H9 (cell line): ENCODE measurements at regions not wholly inside any gene's neighbourhood (a gene's known extent, or its start where the extent isn't known, plus 50 kb on each side); places are given as distances from the start of the nearest gene placed in this dataset.

Source experiments
- DNase-seq: peaks from one replicate; pipeline ENCODE4 v3.0.0-alpha.2; 2017
- H2AFZ ChIP-seq: one replicate; pipeline ENCODE4 v1.6.1; 2013; ENCODE audit warnings: mild to moderate bottlenecking, low read length, control low read depth, moderate library complexity
- H2AK5ac ChIP-seq: 2 replicates; pipeline ENCODE4 v1.6.1; 2013; ENCODE audit warnings: low read length, control low read depth, mixed read lengths; ENCODE audit not compliant: insufficient read length
- H2BK120ac ChIP-seq: one replicate; pipeline ENCODE4 v1.6.1; 2013; ENCODE audit warnings: low read depth, mild to moderate bottlenecking, low read length, control low read depth, inconsistent platforms; ENCODE audit not compliant: poor library complexity, severe bottlenecking
- H2BK12ac ChIP-seq: 2 replicates; pipeline ENCODE4 v1.6.1; 2013; ENCODE audit warnings: low read length, control low read depth, mixed read lengths, low read depth; ENCODE audit not compliant: insufficient read length
- H2BK15ac ChIP-seq: 2 replicates; pipeline ENCODE4 v1.6.1; 2013; ENCODE audit warnings: low read depth, low read length, control low read depth
- H2BK20ac ChIP-seq: one replicate; pipeline ENCODE4 v1.6.1; 2013; ENCODE audit warnings: low read depth, mild to moderate bottlenecking, low read length, control low read depth, inconsistent platforms; ENCODE audit not compliant: poor library complexity, severe bottlenecking
- H2BK5ac ChIP-seq: 2 replicates; pipeline ENCODE4 v1.6.1; 2013; ENCODE audit warnings: low read length, control low read depth, mixed read lengths; ENCODE audit not compliant: insufficient read length
- H3K14ac ChIP-seq: 2 replicates; pipeline ENCODE4 v1.6.1; 2013; ENCODE audit warnings: low read length, control low read depth; ENCODE audit not compliant: insufficient read depth
- H3K18ac ChIP-seq: 2 replicates; pipeline ENCODE4 v1.6.1; 2013; ENCODE audit warnings: low read depth, mild to moderate bottlenecking, mixed read lengths, low read length, control low read depth; ENCODE audit not compliant: insufficient read length
- H3K23ac ChIP-seq: 2 replicates; pipeline ENCODE4 v1.6.1; 2013; ENCODE audit warnings: low read length, control low read depth, mixed read lengths, low read depth; ENCODE audit not compliant: insufficient read length
- H3K23me2 ChIP-seq: 2 replicates; pipeline ENCODE4 v1.6.1; 2013; ENCODE audit warnings: low read depth, mild to moderate bottlenecking, mixed read lengths, low read length, control low read depth; ENCODE audit not compliant: insufficient read length, poor library complexity, severe bottlenecking
- H3K27ac ChIP-seq: 2 replicates; pipeline ENCODE4 v1.5.1; 2013; ENCODE audit warnings: low read length, control low read depth, mixed read lengths, low read depth; ENCODE audit not compliant: insufficient read length
- H3K27me3 ChIP-seq: 2 replicates; pipeline ENCODE4 v1.6.1; 2013; ENCODE audit warnings: low read length, control low read depth, inconsistent platforms; ENCODE audit not compliant: insufficient read depth
- H3K4ac ChIP-seq: 2 replicates; pipeline ENCODE4 v1.6.1; 2013; ENCODE audit warnings: low read depth, mild to moderate bottlenecking, control low read depth, inconsistent platforms, low read length, moderate library complexity
- H3K4me1 ChIP-seq: 2 replicates; pipeline ENCODE4 v1.6.1; 2013; ENCODE audit warnings: low read length, control low read depth, inconsistent platforms; ENCODE audit not compliant: insufficient read depth
- H3K4me2 ChIP-seq: 2 replicates; pipeline ENCODE4 v1.6.1; 2013; ENCODE audit warnings: low read length, control low read depth, mixed read lengths; ENCODE audit not compliant: insufficient read length, insufficient read depth
- H3K56ac ChIP-seq: 2 replicates; pipeline ENCODE4 v1.6.1; 2013; ENCODE audit warnings: low read depth, mild to moderate bottlenecking, mixed read lengths, low read length, control low read depth; ENCODE audit not compliant: insufficient read length
- H3K79me1 ChIP-seq: 2 replicates; pipeline ENCODE4 v1.6.1; 2013; ENCODE audit warnings: low read depth, mild to moderate bottlenecking, moderate library complexity, low read length, control low read depth, inconsistent platforms; ENCODE audit not compliant: insufficient read depth, poor library complexity, severe bottlenecking
- H3K79me2 ChIP-seq: 2 replicates; pipeline ENCODE4 v1.6.1; 2013; ENCODE audit warnings: low read length, control low read depth, inconsistent platforms; ENCODE audit not compliant: insufficient read depth
- H3K9ac ChIP-seq: 2 replicates; pipeline ENCODE4 v1.6.1; 2013; ENCODE audit warnings: low read length, control low read depth, mixed read lengths; ENCODE audit not compliant: insufficient read length; ENCODE audit errors: extremely low read depth
- H3K9me3 ChIP-seq: one replicate; pipeline ENCODE4 v1.6.1; 2013; ENCODE audit warnings: low read depth, low read length, inconsistent platforms; ENCODE audit not compliant: control insufficient read depth
- H3T11ph ChIP-seq: one replicate; pipeline ENCODE4 v1.6.1; 2013; ENCODE audit warnings: mild to moderate bottlenecking, low read length, control low read depth, inconsistent platforms
- H4K20me1 ChIP-seq: one replicate; pipeline ENCODE4 v1.6.1; 2013; ENCODE audit not compliant: control insufficient read depth, insufficient read length, insufficient read depth
- H4K5ac ChIP-seq: 2 replicates; pipeline ENCODE4 v1.6.1; 2013; ENCODE audit warnings: low read depth, mild to moderate bottlenecking, mixed read lengths, low read length, control low read depth; ENCODE audit not compliant: insufficient read length
- H4K8ac ChIP-seq: replicated peaks from 2 replicates; pipeline ENCODE4 v1.6.1; 2013; ENCODE audit warnings: low read length, control low read depth, mixed read lengths, low read depth; ENCODE audit not compliant: insufficient read length
- H4K91ac ChIP-seq: 2 replicates; pipeline ENCODE4 v1.6.1; 2013; ENCODE audit warnings: low read depth, mild to moderate bottlenecking, moderate library complexity, mixed read lengths, low read length, control low read depth; ENCODE audit not compliant: insufficient read length
- H3K27ac Mint-ChIP-seq, 3 experiments: 2 replicates in 2 of 3; 3 replicates in 1 of 3; pipeline ENCODE4 v1.8.0; 2020 to 2021; ENCODE audit warnings: mixed read lengths in 3 of 3, mild to moderate bottlenecking in 1 of 3, moderate library complexity in 1 of 3
- H3K27me3 Mint-ChIP-seq: 2 replicates; pipeline ENCODE4 v1.8.0; 2021; ENCODE audit warnings: low read depth, mild to moderate bottlenecking, moderate library complexity, mixed read lengths
- H3K36me3 Mint-ChIP-seq, 3 experiments: 2 replicates in 2 of 3; 3 replicates in 1 of 3; pipeline ENCODE4 v1.8.0; 2020 to 2021; ENCODE audit warnings: low read depth in 3 of 3, mixed read lengths in 3 of 3; ENCODE audit not compliant: insufficient read depth in 1 of 3
- H3K4me1 Mint-ChIP-seq, 2 experiments: 2 replicates each; pipeline ENCODE4 v1.8.0; 2020; ENCODE audit warnings: mixed read lengths in 2 of 2
- H3K4me3 Mint-ChIP-seq, 2 experiments: 2 replicates in 1 of 2; 3 replicates in 1 of 2; pipeline ENCODE4 v1.8.0; 2020 to 2021; ENCODE audit warnings: mild to moderate bottlenecking in 2 of 2, mixed read lengths in 2 of 2, moderate library complexity in 1 of 2
- H3K9me3 Mint-ChIP-seq, 2 experiments: 2 replicates in 1 of 2; 3 replicates in 1 of 2; pipeline ENCODE4 v1.8.0; 2020; ENCODE audit warnings: mild to moderate bottlenecking in 2 of 2, mixed read lengths in 2 of 2, moderate library complexity in 1 of 2
- CTCF ChIP-seq: fragments of 200-600 bp; sonication (generic); conservative IDR thresholded peaks from 3 replicates; pipeline ENCODE4 v1.8.0; 2021; ENCODE audit warnings: antibody characterized with exemption, mild to moderate bottlenecking

GRCh38 chr1:228825041-228825440, 89.8 kb downstream of the RHOU start:
- peaks cover 9% of the 10 kb centered on the region for H3K4me1 ChIP-seq
- Mint-ChIP-seq H3K9me3 (no peaks in the 10 kb centered on the region), H3K27me3 (no peaks in the 10 kb centered on the region; the same call in 1 of the 2 replicates), H3K4me3 (no peak overlapping the region), H3K27ac (no peak overlapping the region), H3K4me1 (peaks cover 17 to 18% of the 10 kb centered on the region in 2 experiments), H3K36me3 (no peaks in the 10 kb centered on the region)
- H4K20me1 ChIP-seq: no peaks in the 10 kb centered on the region
- H3K23ac ChIP-seq: no peak overlapping the region
- no peak overlapping the region for H3K27ac ChIP-seq
- H3K4me2 ChIP-seq: no peak overlapping the region
- no peaks in the 10 kb centered on the region for H3K27me3 ChIP-seq
- H3K14ac ChIP-seq: no peak overlapping the region
- H4K91ac ChIP-seq: no peak overlapping the region
- no peak overlapping the region for H2AK5ac ChIP-seq
- H3K9me3 ChIP-seq: no peaks in the 10 kb centered on the region
- H2BK20ac ChIP-seq: no peak overlapping the region
- H2BK15ac ChIP-seq: no peak overlapping the region
- no peak for TF ChIP-seq CTCF
- no peak overlapping the region for H3K18ac ChIP-seq
- DNase-seq: no peak
- no peaks in the 10 kb centered on the region for H3K23me2 ChIP-seq
- H2AFZ ChIP-seq: no peak overlapping the region
- no peak overlapping the region for H4K5ac ChIP-seq
- H2BK12ac ChIP-seq: no peak overlapping the region
- H3T11ph ChIP-seq: no peak overlapping the region
- no peak overlapping the region for H2BK120ac ChIP-seq
- no peak overlapping the region for H2BK5ac ChIP-seq
- no peak overlapping the region for H3K9ac ChIP-seq
- no peak overlapping the region for H3K4ac ChIP-seq
- H3K56ac ChIP-seq: no peak overlapping the region
- H3K79me1 ChIP-seq: no peaks in the 10 kb centered on the region
- no peaks in the 10 kb centered on the region for H3K79me2 ChIP-seq
- no peak overlapping the region for H4K8ac ChIP-seq
